WTC11 (cell line): ENCODE measurements at regions not wholly inside any gene's neighbourhood (a gene's known extent, or its start where the extent isn't known, plus 50 kb on each side); places are given as distances from the start of the nearest gene placed in this dataset.

ENCODE experiments used
- ATAC-seq: fragments of 200-7000 bp; cut with Tn5 transposase; 2 replicates; pipeline ENCODE4 v1.10.0; 2021; ENCODE audit warnings: mild to moderate bottlenecking, moderate library complexity
- CTCF ChIA-PET: fragments of 300-600 bp; sonication (Branson Sonifier 250); formaldehyde crosslinking; loops from one replicate; lab custom pipeline; 2021; ENCODE audit warnings: antibody characterized with exemption; lab: Charles Lee
- POLR2A ChIA-PET: fragments of 350-600 bp; sonication (Branson Sonifier 250); formaldehyde crosslinking; loops from one replicate; lab custom pipeline; 2021; ENCODE audit warnings: antibody characterized with exemption; lab: Charles Lee
- DNase-seq: peaks from one replicate; pipeline ENCODE4 v3.0.0; 2021; ENCODE audit warnings: low spot score
- H3K27ac Mint-ChIP-seq: 2 replicates; pipeline ENCODE4 v1.8.0; 2021; ENCODE audit warnings: mixed read lengths
- H3K27me3 Mint-ChIP-seq: 2 replicates; pipeline ENCODE4 v1.8.0; 2021; ENCODE audit warnings: low read depth, mild to moderate bottlenecking, moderate library complexity, mixed read lengths
- H3K36me3 Mint-ChIP-seq: 2 replicates; pipeline ENCODE4 v1.8.0; 2021; ENCODE audit warnings: mixed read lengths
- H3K4me1 Mint-ChIP-seq: 2 replicates; pipeline ENCODE4 v1.8.0; 2022; ENCODE audit warnings: mixed read lengths
- H3K4me3 Mint-ChIP-seq: 2 replicates; pipeline ENCODE4 v1.8.0; 2021; ENCODE audit warnings: mild to moderate bottlenecking, moderate library complexity, mixed read lengths
- H3K9me3 Mint-ChIP-seq: 2 replicates; pipeline ENCODE4 v1.8.0; 2021; ENCODE audit warnings: mixed read lengths
- CREB1 ChIP-seq: sonication (generic); formaldehyde crosslinking; IDR thresholded peaks from 2 replicates; pipeline ENCODE4 v1.8.0; 2023; ENCODE audit warnings: mild to moderate bottlenecking, missing genetic modification reagents
- E2F5 ChIP-seq: sonication (generic); formaldehyde crosslinking; IDR thresholded peaks from 2 replicates; pipeline ENCODE4 v1.8.1; 2022; ENCODE audit warnings: mild to moderate bottlenecking, moderate library complexity, missing genetic modification reagents
- ELF4 ChIP-seq: sonication (generic); formaldehyde crosslinking; IDR thresholded peaks from 2 replicates; pipeline ENCODE4 v1.8.1; 2022; ENCODE audit warnings: low read depth, mild to moderate bottlenecking, moderate library complexity, missing genetic modification reagents
- ETV6 ChIP-seq: sonication (generic); formaldehyde crosslinking; IDR thresholded peaks from 2 replicates; pipeline ENCODE4 v1.8.1; 2022; ENCODE audit warnings: mild to moderate bottlenecking, missing genetic modification reagents
- HMGA2 ChIP-seq: fragments of 250-450 bp; sonication (Bioruptor Pico); IDR thresholded peaks from 2 replicates; pipeline ENCODE4 v1.4.0; 2021; ENCODE audit warnings: mild to moderate bottlenecking, moderate library complexity
- NFYB ChIP-seq: sonication (generic); formaldehyde crosslinking; conservative IDR thresholded peaks from 2 replicates; pipeline ENCODE4 v1.8.0; 2022; ENCODE audit warnings: low read depth, missing genetic modification reagents
- SP1 ChIP-seq: sonication (generic); formaldehyde crosslinking; conservative IDR thresholded peaks from 2 replicates; pipeline ENCODE4 v1.8.1; 2022; ENCODE audit warnings: missing genetic modification reagents
- STAT6 ChIP-seq: sonication (generic); formaldehyde crosslinking; conservative IDR thresholded peaks from 2 replicates; pipeline ENCODE4 v1.8.1; 2023; ENCODE audit warnings: mild to moderate bottlenecking, low read depth, missing genetic modification reagents, moderate library complexity
- TEAD4 ChIP-seq: sonication (generic); formaldehyde crosslinking; IDR thresholded peaks from 2 replicates; pipeline ENCODE4 v1.8.0; 2022; ENCODE audit warnings: mild to moderate bottlenecking, missing genetic modification reagents
- ZBTB21 ChIP-seq: sonication (generic); formaldehyde crosslinking; IDR thresholded peaks from 2 replicates; pipeline ENCODE4 v1.8.1; 2023; ENCODE audit warnings: mild to moderate bottlenecking, missing genetic modification reagents, borderline replicate concordance
- ZNF396 ChIP-seq: fragments of 250-450 bp; sonication (Bioruptor Pico); IDR thresholded peaks from 2 replicates; pipeline ENCODE4 v1.8.0; 2021; ENCODE audit warnings: mild to moderate bottlenecking, moderate library complexity, borderline replicate concordance
- ZNF671 ChIP-seq: fragments of 250-450 bp; sonication (Bioruptor Pico); IDR thresholded peaks from 2 replicates; pipeline ENCODE4 v1.8.0; 2021; ENCODE audit warnings: mild to moderate bottlenecking
- TF ChIP-seq, protein P1 (sequence below): sonication (generic); formaldehyde crosslinking; IDR thresholded peaks from 2 replicates; pipeline ENCODE4 v1.8.1; 2023; ENCODE audit warnings: mild to moderate bottlenecking, missing genetic modification reagents, moderate library complexity
- TF ChIP-seq, protein P2 (sequence below): sonication (generic); formaldehyde crosslinking; IDR thresholded peaks from 2 replicates; pipeline ENCODE4 v1.8.1; 2022; ENCODE audit warnings: low read depth, mild to moderate bottlenecking, moderate library complexity, missing genetic modification reagents, borderline replicate concordance
- TF ChIP-seq, protein P3 (sequence below): sonication (generic); formaldehyde crosslinking; IDR thresholded peaks from 2 replicates; pipeline ENCODE4 v1.8.0; 2022; ENCODE audit warnings: mild to moderate bottlenecking, missing genetic modification reagents
- TF ChIP-seq, protein P4 (sequence below): sonication (generic); formaldehyde crosslinking; IDR thresholded peaks from 2 replicates; pipeline ENCODE4 v1.8.0; 2023; ENCODE audit warnings: missing genetic modification reagents

GRCh38 chr9:22582221-22582620 is 135.6 kb downstream of the DMRTA1 start:
- POLR2A ChIA-PET, result no interaction called here
- no peak overlapping the region for H3K4me3 Mint-ChIP-seq
- H3K9me3 Mint-ChIP-seq, result peaks cover 35% of the 10 kb centered on the region
- H3K27ac Mint-ChIP-seq, result peak overlapping the region; percentile 35; the same call in 1 of the 2 replicates
- H3K4me1 Mint-ChIP-seq, result 0 out of 2 replicates have a peak, but pooled peaks cover 5% of the 10 kb centered on the region
- no peaks in the 10 kb centered on the region for H3K27me3 Mint-ChIP-seq
- ATAC-seq (no peak), DNase-seq (no peak)
- peaks cover 7% of the 10 kb centered on the region for H3K36me3 Mint-ChIP-seq
- TF ChIP-seq CREB1 (CRISPR knock-in tag), result no peak
- no peak for TF ChIP-seq ZBTB21 (CRISPR knock-in tag)
- no peak for TF ChIP-seq TEAD4 (CRISPR knock-in tag)
- TF ChIP-seq, protein P1, sequence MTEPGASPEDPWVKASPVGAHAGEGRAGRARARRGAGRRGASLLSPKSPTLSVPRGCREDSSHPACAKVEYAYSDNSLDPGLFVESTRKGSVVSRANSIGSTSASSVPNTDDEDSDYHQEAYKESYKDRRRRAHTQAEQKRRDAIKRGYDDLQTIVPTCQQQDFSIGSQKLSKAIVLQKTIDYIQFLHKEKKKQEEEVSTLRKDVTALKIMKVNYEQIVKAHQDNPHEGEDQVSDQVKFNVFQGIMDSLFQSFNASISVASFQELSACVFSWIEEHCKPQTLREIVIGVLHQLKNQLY (CRISPR knock-in tag), result no peak
- TF ChIP-seq ZNF671 (CRISPR knock-in tag), result no peak
- TF ChIP-seq, protein P2, sequence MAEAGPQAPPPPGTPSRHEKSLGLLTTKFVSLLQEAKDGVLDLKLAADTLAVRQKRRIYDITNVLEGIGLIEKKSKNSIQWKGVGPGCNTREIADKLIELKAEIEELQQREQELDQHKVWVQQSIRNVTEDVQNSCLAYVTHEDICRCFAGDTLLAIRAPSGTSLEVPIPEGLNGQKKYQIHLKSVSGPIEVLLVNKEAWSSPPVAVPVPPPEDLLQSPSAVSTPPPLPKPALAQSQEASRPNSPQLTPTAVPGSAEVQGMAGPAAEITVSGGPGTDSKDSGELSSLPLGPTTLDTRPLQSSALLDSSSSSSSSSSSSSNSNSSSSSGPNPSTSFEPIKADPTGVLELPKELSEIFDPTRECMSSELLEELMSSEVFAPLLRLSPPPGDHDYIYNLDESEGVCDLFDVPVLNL (CRISPR knock-in tag), result no peak
- TF ChIP-seq ZNF396, result no peak
- TF ChIP-seq ETV6 (CRISPR knock-in tag), result no peak
- TF ChIP-seq, protein P3, sequence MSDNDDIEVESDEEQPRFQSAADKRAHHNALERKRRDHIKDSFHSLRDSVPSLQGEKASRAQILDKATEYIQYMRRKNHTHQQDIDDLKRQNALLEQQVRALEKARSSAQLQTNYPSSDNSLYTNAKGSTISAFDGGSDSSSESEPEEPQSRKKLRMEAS (CRISPR knock-in tag), result no peak
- no peak for TF ChIP-seq HMGA2
- CTCF ChIA-PET, result no interaction called here

DNA sequence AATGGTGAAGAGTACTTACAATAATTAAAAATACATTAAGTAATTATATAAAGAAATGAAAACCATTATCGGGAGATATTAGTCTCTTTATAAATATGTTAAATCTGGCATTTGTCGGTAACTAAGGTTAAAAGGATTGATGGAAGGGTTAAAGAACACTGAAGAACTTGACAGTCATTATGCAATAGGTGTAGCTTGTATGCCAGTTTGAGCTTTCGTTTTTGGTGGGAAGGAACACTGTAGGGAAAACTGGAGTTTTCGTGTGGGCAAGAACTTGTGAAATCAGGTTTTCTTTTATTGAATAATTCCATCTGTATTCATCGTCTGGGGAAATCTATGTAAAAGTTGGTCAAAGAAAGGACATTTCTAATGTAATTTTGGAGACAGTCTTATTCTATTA is 142.3 kb downstream of the DMRTA1 start:
- DNase-seq (no peak), ATAC-seq (no peak)
- H3K36me3 Mint-ChIP-seq, result no peaks in the 10 kb centered on the region
- H3K4me1 Mint-ChIP-seq, result peaks cover 12% of the 10 kb centered on the region
- H3K9me3 Mint-ChIP-seq, result peaks cover 7% of the 10 kb centered on the region
- no peak for TF ChIP-seq E2F5 (CRISPR knock-in tag)
- TF ChIP-seq, protein P1 (CRISPR knock-in tag), result no peak
- TF ChIP-seq SP1, result no peak
- no peak for TF ChIP-seq NFYB (CRISPR knock-in tag)
- TF ChIP-seq ELF4, result no peak
- TF ChIP-seq ZNF671 (CRISPR knock-in tag), result no peak
- TF ChIP-seq STAT6 (CRISPR knock-in tag), result no peak
- TF ChIP-seq, protein P4, sequence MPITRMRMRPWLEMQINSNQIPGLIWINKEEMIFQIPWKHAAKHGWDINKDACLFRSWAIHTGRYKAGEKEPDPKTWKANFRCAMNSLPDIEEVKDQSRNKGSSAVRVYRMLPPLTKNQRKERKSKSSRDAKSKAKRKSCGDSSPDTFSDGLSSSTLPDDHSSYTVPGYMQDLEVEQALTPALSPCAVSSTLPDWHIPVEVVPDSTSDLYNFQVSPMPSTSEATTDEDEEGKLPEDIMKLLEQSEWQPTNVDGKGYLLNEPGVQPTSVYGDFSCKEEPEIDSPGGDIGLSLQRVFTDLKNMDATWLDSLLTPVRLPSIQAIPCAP, result no peak
- no peak overlapping the region for H3K27ac Mint-ChIP-seq
- POLR2A ChIA-PET, result no interaction called here
- no peaks in the 10 kb centered on the region for H3K27me3 Mint-ChIP-seq
- no peak overlapping the region for H3K4me3 Mint-ChIP-seq
- CTCF ChIA-PET, result no interaction called here
